Activated naive CD4-positive, alpha-beta T cell treated with anti-CD3 and anti-CD28 coated beads for 36 hours (primary cell): ENCODE measurements at regions not wholly inside any gene's neighbourhood (a gene's known extent, or its start where the extent isn't known, plus 50 kb on each side); places are given as distances from the start of the nearest gene placed in this dataset.

Experiments used
- CTCF ChIA-PET: fragments of 350-600 bp; sonication (Branson Sonifier 250); formaldehyde crosslinking; loops from one replicate; lab custom pipeline; 2021; ENCODE audit warnings: antibody characterized with exemption; lab: Charles Lee
- DNase-seq: peaks from one replicate; pipeline ENCODE4 v3.0.0-alpha.2; 2020
- H3K27ac Mint-ChIP-seq: one replicate; pipeline ENCODE4 v1.8.0; 2021; ENCODE audit warnings: mild to moderate bottlenecking, mixed read lengths
- H3K27me3 Mint-ChIP-seq: one replicate; pipeline ENCODE4 v1.8.0; 2021; ENCODE audit warnings: low read depth, mixed read lengths
- H3K36me3 Mint-ChIP-seq: one replicate; pipeline ENCODE4 v1.8.0; 2021; ENCODE audit warnings: low read depth, mixed read lengths
- H3K4me1 Mint-ChIP-seq: one replicate; pipeline ENCODE4 v1.8.0; 2021; ENCODE audit warnings: low read depth, mixed read lengths
- H3K4me3 Mint-ChIP-seq: one replicate; pipeline ENCODE4 v1.8.0; 2021; ENCODE audit warnings: mild to moderate bottlenecking, moderate library complexity, mixed read lengths
- H3K9me3 Mint-ChIP-seq: one replicate; pipeline ENCODE4 v1.8.0; 2021; ENCODE audit warnings: mixed read lengths
- intact Hi-C: fragments of 100-400 bp; cut with micrococcal nuclease; formaldehyde crosslinking; loops from one replicate; pipeline ENCODE4 v1.15.1; 2023

DNA sequence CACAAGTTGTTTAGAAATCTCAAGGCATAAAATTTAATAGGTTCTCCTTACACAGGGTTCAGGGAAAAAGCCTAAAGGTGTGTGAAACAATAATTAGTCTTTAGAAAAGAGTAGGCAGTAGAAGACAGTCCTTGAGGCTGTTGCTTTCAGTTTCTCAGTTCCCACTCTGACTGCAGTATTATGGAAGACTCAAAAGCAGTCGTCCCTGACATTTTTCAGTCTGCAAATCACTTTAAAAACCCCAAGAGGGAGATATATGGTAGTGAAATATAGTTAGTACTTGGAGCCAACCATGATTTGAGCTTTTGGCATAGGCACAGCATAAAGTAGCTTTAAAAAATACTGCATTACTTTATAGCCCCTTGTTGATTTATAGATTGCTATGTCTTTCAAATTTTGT is 299.7 kb downstream of the OLFM3 start:
- Mint-ChIP-seq H3K4me3 (no peak overlapping the region), H3K36me3 (no peaks in the 10 kb centered on the region), H3K27me3 (peaks cover 2% of the 10 kb centered on the region), H3K9me3 (no peaks in the 10 kb centered on the region), H3K4me1 (no peaks in the 10 kb centered on the region), H3K27ac (no peak overlapping the region)
- intact Hi-C loops = no loop called here
- no peak for DNase-seq
- CTCF ChIA-PET = interaction anchor here (1.1 kb wide), 1 partner anchor 84 kb away, joined by 3 read pairs; no protein-coding TSS in a partner anchor

DNA sequence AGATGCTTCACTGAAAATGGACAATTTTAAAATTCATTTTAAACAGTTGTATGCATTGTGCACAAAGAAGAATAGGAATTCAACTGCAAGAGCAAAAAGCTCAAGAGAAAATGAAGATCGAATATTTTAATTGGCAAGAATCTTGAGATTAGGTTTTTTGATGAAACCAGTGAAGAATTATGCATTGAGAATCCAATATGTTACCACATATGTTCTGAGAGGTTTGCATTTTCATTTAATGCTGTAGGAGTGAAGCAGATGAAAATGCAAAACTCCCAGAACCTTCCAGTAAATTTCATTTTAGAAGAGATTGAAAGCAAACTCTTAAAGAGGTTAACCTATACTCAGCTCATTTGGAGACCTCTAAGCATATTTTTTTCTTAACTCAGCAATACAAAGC is 298.0 kb downstream of the OLFM3 start:
- Mint-ChIP-seq H3K27ac (no peak overlapping the region), H3K4me3 (no peak overlapping the region), H3K4me1 (no peaks in the 10 kb centered on the region), H3K36me3 (no peaks in the 10 kb centered on the region), H3K27me3 (peaks cover 2% of the 10 kb centered on the region), H3K9me3 (no peaks in the 10 kb centered on the region)
- intact Hi-C loops = no loop called here
- CTCF ChIA-PET = no interaction called here
- DNase-seq = no peak

DNA sequence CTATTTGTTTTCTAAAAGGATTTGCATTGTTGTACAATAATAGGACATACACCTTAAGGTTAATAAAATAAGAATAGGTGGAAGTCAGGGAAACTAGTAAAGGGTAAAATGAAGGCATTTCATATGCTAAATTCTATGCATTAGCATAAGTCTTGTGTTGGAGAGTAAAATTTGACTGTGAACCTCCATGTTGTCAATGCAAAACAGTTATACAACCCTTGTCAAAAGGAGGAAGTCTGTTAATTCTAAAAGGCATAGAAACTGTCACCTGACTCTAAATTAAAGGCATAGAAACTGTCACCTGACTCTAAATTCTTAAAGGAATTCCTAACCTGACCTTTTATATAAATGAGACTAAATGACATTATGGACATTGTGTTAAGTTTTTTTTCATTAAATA is 291.8 kb downstream of the OLFM3 start:
- CTCF ChIA-PET = no interaction called here
- no peak for DNase-seq

DNA sequence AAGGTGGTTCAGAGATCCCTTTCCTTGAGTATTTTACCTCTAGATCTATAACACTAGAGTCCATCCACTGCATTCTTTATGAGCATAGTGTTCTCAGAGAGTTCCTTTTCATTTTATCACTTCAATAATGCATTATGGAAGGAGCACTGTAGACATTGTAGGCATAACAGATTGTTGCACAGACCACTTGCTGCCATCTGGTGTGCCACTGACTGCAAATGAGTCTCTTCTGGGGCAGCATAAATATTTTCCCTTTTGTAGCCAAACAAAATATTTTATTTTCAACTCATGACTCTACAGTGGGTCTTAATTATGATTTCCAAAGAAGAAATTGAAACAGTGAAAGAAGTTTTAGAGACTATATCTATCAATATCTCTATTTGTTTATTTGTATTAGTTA is 290.4 kb downstream of the OLFM3 start:
- intact Hi-C loops = no loop called here
- Mint-ChIP-seq H3K9me3 (no peaks in the 10 kb centered on the region), H3K36me3 (no peaks in the 10 kb centered on the region), H3K4me3 (no peak overlapping the region), H3K4me1 (no peaks in the 10 kb centered on the region), H3K27me3 (peaks cover 2% of the 10 kb centered on the region), H3K27ac (no peak overlapping the region)
- no peak for DNase-seq
- CTCF ChIA-PET = interaction anchor here (0.6 kb wide), 1 partner anchor 268 kb away, joined by 4 read pairs; no protein-coding TSS in a partner anchor

More for the DNA sequence above, 291.8 kb downstream of the OLFM3 start:
- intact Hi-C loops = no loop called here
- H3K4me1 Mint-ChIP-seq = no peaks in the 10 kb centered on the region
- peaks cover 2% of the 10 kb centered on the region for H3K27me3 Mint-ChIP-seq
- no peaks in the 10 kb centered on the region for H3K9me3 Mint-ChIP-seq
- no peaks in the 10 kb centered on the region for H3K36me3 Mint-ChIP-seq
- H3K4me3 Mint-ChIP-seq = no peak overlapping the region
- H3K27ac Mint-ChIP-seq = no peak overlapping the region

DNA sequence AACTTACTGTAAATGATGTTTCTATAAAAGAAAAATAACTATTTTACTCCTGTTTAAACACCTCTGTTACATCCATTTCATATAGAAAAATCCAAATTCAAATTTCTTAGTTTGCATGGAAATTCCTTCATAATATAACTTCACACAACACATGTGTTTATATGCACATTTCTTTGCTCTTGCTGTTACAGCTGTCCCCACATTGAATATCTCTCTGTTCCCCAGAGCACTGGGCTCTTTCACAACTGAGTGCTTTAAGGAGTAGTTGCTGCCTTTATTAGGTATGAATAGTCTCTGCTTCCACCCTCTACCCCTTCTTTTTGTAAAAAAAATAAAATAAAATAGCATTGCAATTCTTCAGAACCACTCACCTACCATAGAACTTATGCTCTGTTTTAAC is 287.0 kb downstream of the OLFM3 start:
- no peak overlapping the region for H3K4me3 Mint-ChIP-seq
- no peaks in the 10 kb centered on the region for H3K9me3 Mint-ChIP-seq
- H3K27ac Mint-ChIP-seq = no peak overlapping the region
- CTCF ChIA-PET = no interaction called here
- no peak for DNase-seq
- H3K27me3 Mint-ChIP-seq = no peaks in the 10 kb centered on the region
- H3K4me1 Mint-ChIP-seq = no peaks in the 10 kb centered on the region
- intact Hi-C loops = no loop called here
- H3K36me3 Mint-ChIP-seq = no peaks in the 10 kb centered on the region

DNA sequence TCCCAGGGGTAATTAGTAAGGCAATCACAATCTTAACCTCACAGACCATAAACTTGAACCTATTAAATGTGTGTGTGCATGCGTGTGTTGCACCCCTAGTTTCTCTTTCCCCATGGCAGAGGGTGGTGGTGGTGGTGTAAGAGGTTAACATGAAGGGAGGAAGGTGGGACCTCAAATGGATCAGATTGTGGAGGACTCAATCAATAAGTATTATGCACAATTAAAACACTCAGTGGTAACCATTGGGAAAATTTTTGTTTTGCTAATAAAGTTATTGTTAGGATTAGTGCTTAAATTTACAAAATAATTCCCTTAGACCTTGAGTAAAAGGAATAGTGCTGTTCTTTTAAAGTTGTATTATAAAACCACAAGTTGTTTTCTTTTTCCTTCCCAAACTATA is 283.0 kb downstream of the OLFM3 start:
- intact Hi-C loops = no loop called here
- Mint-ChIP-seq H3K9me3 (no peaks in the 10 kb centered on the region), H3K4me1 (no peaks in the 10 kb centered on the region), H3K27ac (no peak overlapping the region), H3K27me3 (no peaks in the 10 kb centered on the region), H3K4me3 (no peak overlapping the region), H3K36me3 (no peaks in the 10 kb centered on the region)
- CTCF ChIA-PET = no interaction called here
- DNase-seq = no peak

DNA sequence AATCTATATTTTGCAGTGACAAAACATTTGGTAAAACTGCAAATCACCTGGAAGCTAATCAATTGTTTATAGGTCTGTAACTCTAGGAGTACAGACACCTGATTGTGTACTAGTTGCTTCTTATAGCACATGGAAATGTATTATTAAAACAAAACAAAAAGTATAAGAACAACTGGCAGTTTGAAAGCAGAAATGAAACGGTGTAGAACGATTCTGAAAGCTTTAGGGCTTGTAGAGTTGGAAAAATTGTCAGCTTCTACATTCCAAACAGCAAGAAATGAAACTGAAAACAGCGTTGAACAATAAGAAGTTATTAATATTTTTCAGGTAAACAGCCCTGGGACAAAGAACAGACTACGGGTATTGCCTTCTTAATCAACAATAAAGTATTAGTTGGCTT is 273.3 kb downstream of the OLFM3 start:
- no peaks in the 10 kb centered on the region for H3K4me1 Mint-ChIP-seq
- H3K9me3 Mint-ChIP-seq = no peaks in the 10 kb centered on the region
- DNase-seq = no peak
- H3K36me3 Mint-ChIP-seq = no peaks in the 10 kb centered on the region
- intact Hi-C loops = no loop called here
- peaks cover 1% of the 10 kb centered on the region for H3K27me3 Mint-ChIP-seq
- CTCF ChIA-PET = no interaction called here
- no peak overlapping the region for H3K4me3 Mint-ChIP-seq
- H3K27ac Mint-ChIP-seq = no peak overlapping the region

DNA sequence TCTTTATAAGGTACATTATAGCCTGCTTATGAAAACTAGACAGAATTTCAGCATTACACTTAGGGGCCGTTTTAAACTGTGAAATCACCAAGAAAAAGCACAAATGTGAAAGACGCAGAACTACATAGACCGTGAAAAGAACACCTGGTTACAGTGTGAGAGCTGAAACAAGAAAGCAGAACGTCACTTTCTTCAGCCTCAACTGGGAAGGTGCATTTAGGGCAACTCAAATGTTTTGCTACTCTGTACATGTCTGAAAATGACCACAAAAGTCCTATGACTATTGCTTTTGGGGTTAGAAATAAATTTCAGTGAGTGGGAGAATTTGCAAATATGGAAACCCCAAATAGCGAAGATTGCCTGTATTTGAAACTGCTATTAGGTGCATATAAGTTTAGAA is 268.7 kb downstream of the OLFM3 start:
- CTCF ChIA-PET = no interaction called here
- Mint-ChIP-seq H3K4me1 (no peaks in the 10 kb centered on the region), H3K9me3 (no peaks in the 10 kb centered on the region), H3K4me3 (no peak overlapping the region), H3K36me3 (no peaks in the 10 kb centered on the region), H3K27ac (no peak overlapping the region), H3K27me3 (peaks cover 4% of the 10 kb centered on the region)
- intact Hi-C loops = no loop called here
- DNase-seq = no peak

DNA sequence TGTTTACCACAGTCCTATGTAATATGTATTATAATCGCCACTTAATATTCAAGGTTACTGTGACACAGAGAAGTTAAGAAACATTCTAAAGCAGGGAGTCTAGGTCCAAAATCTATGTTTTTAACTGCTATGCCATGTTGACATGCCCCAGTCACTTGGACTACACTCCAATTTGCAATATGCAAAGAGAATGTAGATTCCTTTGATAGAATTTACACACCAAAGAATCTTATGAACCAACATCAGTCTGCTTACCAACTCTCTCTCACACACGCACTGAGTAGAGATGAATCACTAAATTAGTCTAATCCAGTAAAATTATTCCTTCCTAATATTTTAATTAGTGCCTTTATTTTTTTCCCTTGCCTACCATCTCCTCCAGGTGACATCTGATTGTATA is 266.2 kb downstream of the OLFM3 start:
- intact Hi-C loops = no loop called here
- Mint-ChIP-seq H3K9me3 (no peaks in the 10 kb centered on the region), H3K4me3 (no peak overlapping the region), H3K36me3 (no peaks in the 10 kb centered on the region), H3K27me3 (peaks cover 6% of the 10 kb centered on the region), H3K27ac (no peak overlapping the region), H3K4me1 (no peaks in the 10 kb centered on the region)
- DNase-seq = no peak
- CTCF ChIA-PET = interaction anchor here (0.7 kb wide), 1 partner anchor 25 kb away, joined by 3 read pairs; no protein-coding TSS in a partner anchor

DNA sequence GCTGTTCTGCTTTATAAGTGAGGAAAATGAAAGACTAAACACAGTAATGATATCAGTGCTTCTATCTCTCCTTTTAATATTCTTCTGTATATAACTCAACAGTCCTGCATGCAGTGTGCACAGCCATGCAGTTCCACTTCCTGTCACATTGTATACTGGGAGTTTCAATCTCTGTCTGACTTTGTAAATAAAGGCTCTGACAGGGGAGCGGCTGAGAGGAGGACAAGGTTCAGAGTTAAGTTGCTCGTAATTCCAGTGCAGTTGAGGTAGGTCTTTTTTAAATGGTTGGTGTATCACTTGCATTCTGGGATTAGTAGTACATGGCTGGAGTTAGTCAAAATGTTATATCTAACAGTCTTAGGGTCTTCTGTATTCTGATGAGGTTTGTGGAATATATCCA is 264.5 kb downstream of the OLFM3 start:
- CTCF ChIA-PET = no interaction called here
- Mint-ChIP-seq H3K27me3 (peaks cover 6% of the 10 kb centered on the region), H3K4me3 (no peak overlapping the region), H3K36me3 (no peaks in the 10 kb centered on the region), H3K4me1 (no peaks in the 10 kb centered on the region), H3K9me3 (no peaks in the 10 kb centered on the region), H3K27ac (no peak overlapping the region)
- intact Hi-C loops = no loop called here
- DNase-seq = no peak

DNA sequence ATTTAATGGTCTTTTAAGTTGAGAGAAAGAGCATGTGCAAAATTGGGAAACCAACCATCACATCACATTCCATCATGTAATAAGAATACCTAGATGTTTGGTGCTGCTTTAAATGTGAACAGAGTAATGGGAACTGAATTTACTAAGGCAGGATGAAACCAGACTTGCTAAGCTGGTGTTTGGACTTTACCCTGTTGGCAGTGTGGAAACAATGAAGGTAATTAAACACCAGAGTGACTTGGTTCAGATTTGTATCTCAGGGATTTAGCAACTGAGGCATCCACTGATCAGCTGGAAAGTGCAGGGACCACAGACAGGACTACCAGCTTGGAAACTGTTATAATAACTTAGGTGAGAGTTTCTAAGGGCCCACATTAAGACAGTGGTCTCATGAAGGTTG is 263.4 kb downstream of the OLFM3 start:
- Mint-ChIP-seq H3K9me3 (no peaks in the 10 kb centered on the region), H3K27me3 (peaks cover 6% of the 10 kb centered on the region), H3K27ac (no peak overlapping the region), H3K4me1 (no peaks in the 10 kb centered on the region), H3K36me3 (no peaks in the 10 kb centered on the region), H3K4me3 (no peak overlapping the region)
- CTCF ChIA-PET = no interaction called here
- DNase-seq = no peak
- intact Hi-C loops = no loop called here

DNA sequence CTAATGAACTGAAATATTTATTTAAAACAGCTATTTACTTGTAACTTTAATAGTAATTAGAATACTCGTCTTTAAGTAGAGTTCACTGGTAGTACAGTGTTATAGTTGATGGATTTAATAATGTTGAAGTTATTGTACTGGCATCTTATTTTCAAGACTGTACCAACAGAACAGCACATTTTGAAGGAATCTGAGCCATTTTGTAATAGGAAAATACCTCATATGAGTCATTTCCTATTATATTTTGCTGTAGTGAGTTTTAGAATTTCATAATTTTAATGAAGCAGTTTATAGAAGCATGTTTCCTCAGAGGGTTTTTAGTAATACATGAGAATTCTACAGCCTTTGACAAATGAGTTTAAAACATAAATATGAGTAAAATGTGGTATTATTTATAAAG is 258.3 kb downstream of the OLFM3 start:
- H3K4me1 Mint-ChIP-seq = no peaks in the 10 kb centered on the region
- no peak overlapping the region for H3K27ac Mint-ChIP-seq
- H3K9me3 Mint-ChIP-seq = no peaks in the 10 kb centered on the region
- intact Hi-C loops = no loop called here
- H3K27me3 Mint-ChIP-seq = peaks cover 1% of the 10 kb centered on the region
- H3K4me3 Mint-ChIP-seq = no peak overlapping the region
- CTCF ChIA-PET = no interaction called here
- no peaks in the 10 kb centered on the region for H3K36me3 Mint-ChIP-seq
- DNase-seq = no peak

DNA sequence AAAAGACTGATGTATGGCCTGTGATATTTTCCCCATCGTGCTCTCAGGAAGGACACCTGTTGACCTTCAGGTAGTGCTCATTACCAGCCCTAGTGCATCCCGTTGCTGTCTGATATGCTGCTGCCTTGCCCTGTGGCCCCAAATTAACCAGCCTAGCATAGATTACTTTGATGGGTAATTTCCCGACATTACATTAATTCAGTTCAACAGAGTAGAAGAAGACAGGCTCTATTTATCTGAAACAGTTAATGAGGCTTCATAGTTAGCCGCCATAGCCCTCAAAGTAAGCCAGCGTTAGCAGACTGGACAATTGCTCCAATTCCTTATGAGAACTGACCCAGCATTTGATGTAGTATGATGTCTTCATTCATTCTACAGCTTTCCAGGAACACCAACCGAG is 257.6 kb downstream of the OLFM3 start:
- no peak for DNase-seq
- Mint-ChIP-seq H3K27ac (no peak overlapping the region), H3K4me3 (no peak overlapping the region), H3K9me3 (no peaks in the 10 kb centered on the region), H3K36me3 (no peaks in the 10 kb centered on the region), H3K4me1 (no peaks in the 10 kb centered on the region), H3K27me3 (no peaks in the 10 kb centered on the region)
- CTCF ChIA-PET = no interaction called here
- intact Hi-C loops = no loop called here

DNA sequence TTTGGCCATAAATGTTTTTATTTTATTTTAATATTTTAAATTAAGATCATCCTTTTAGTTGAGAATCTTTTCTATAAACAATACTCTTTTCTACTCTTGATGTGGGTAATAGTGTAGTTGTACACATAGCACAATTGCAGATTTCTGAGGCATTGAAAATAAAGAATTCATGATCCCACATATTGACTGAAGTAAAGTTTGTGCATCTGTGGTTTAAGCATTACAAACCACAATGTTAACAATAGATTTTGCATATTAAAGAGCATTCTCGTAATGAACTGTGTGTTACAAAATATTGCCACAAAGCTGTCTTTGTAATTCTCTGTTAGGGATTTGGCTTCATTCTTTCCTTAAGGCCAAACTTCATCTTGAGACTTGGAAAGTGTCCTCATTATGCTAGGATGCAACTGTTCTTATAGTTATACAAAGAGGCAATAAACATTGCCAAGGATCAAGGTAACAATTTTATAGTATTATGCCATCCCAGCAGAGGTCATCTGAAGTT is 256.8 kb downstream of the OLFM3 start:
- Mint-ChIP-seq H3K27me3 (no peaks in the 10 kb centered on the region), H3K4me3 (no peak overlapping the region), H3K36me3 (no peaks in the 10 kb centered on the region), H3K27ac (no peak overlapping the region), H3K4me1 (no peaks in the 10 kb centered on the region), H3K9me3 (no peaks in the 10 kb centered on the region)
- CTCF ChIA-PET = no interaction called here
- intact Hi-C loops = no loop called here
- DNase-seq = no peak
